H1 (cell line): ENCODE measurements at regions not wholly inside any gene's neighbourhood (a gene's known extent, or its start where the extent isn't known, plus 50 kb on each side); places are given as distances from the start of the nearest gene placed in this dataset.
A peak's percentile ranks its signal among the peaks of the same experiment; 100 is the strongest.

Source experiments
- CTCF ChIA-PET: fragments of 300-600 bp; sonication (Branson Sonifier 250); formaldehyde crosslinking; loops from one replicate; lab custom pipeline; 2021; ENCODE audit not compliant: partially characterized antibody; lab: Charles Lee
- POLR2A ChIA-PET: fragments of 300-600 bp; sonication (Branson Sonifier 250); formaldehyde crosslinking; loops from one replicate; lab custom pipeline; 2021; ENCODE audit warnings: inconsistent platforms; ENCODE audit not compliant: partially characterized antibody; lab: Charles Lee
- DNase-seq, 2 experiments: peaks; one replicate each; pipeline versions ENCODE4 v3.0.0 to v3.0.0-alpha.2; 2010 to 2022; ENCODE audit warnings: low spot score in 2 of 2, low read depth in 1 of 2, mixed read lengths in 1 of 2
- FAIRE-seq: peaks from 2 replicates; lab custom pipeline; 2011; peaks lifted over from hg19 to GRCh38; lab: Jason Lieb, UNC
- H2AFZ ChIP-seq: 2 replicates; pipeline ENCODE4 v1.8.1; 2012; ENCODE audit warnings: low read length, inconsistent platforms
- H2AK5ac ChIP-seq: 2 replicates; pipeline ENCODE4 v1.6.1; 2013; ENCODE audit warnings: low read depth, low read length
- H2BK120ac ChIP-seq: replicated peaks from 2 replicates; pipeline ENCODE3; 2013; ENCODE audit warnings: low read depth, low read length, inconsistent platforms
- H2BK12ac ChIP-seq: 2 replicates; pipeline ENCODE4 v1.6.1; 2013; ENCODE audit warnings: low read depth, low read length
- H2BK15ac ChIP-seq: 2 replicates; pipeline ENCODE4 v1.6.1; 2013; ENCODE audit warnings: low read length
- H2BK20ac ChIP-seq: 2 replicates; pipeline ENCODE4 v1.6.1; 2013; ENCODE audit warnings: low read length
- H2BK5ac ChIP-seq: 2 replicates; pipeline ENCODE4 v1.6.1; 2013; ENCODE audit warnings: low read depth, low read length
- H3K14ac ChIP-seq: 2 replicates; pipeline ENCODE4 v1.6.1; 2013; ENCODE audit warnings: inconsistent platforms; ENCODE audit not compliant: insufficient read length
- H3K18ac ChIP-seq: 2 replicates; pipeline ENCODE4 v1.6.1; 2013; ENCODE audit warnings: low read length; ENCODE audit errors: extremely low read depth
- H3K23ac ChIP-seq: 2 replicates; pipeline ENCODE4 v1.6.1; 2013; ENCODE audit warnings: inconsistent platforms; ENCODE audit not compliant: insufficient read length
- H3K23me2 ChIP-seq: 2 replicates; pipeline ENCODE4 v1.6.1; 2013; ENCODE audit warnings: low read depth, low read length
- H3K27ac ChIP-seq: 2 replicates; pipeline ENCODE4 v1.6.1; 2011; ENCODE audit warnings: low read depth, low read length, inconsistent platforms
- H3K27me3 ChIP-seq, 4 experiments: replicated peaks in 1 of 4; 1 replicate in 1 of 4; 2 replicates in 3 of 4; pipeline versions ENCODE4 v1.6.1 to v1.8.1; 2011 to 2013; ENCODE audit warnings: low read length in 3 of 4, mild to moderate bottlenecking in 3 of 4, inconsistent platforms in 2 of 4, mixed read lengths in 2 of 4, moderate library complexity in 1 of 4; ENCODE audit not compliant: control insufficient read depth in 3 of 4, insufficient read depth in 3 of 4; ENCODE audit errors: extremely low read depth in 1 of 4
- H3K36me3 ChIP-seq, 4 experiments: 2 replicates each; pipeline versions ENCODE4 v1.6.1 to v1.8.1; 2011 to 2013; ENCODE audit warnings: mild to moderate bottlenecking in 4 of 4, low read length in 3 of 4, moderate library complexity in 2 of 4, control low read depth in 1 of 4, inconsistent platforms in 1 of 4; ENCODE audit not compliant: insufficient read depth in 4 of 4, control insufficient read depth in 2 of 4
- H3K4ac ChIP-seq: replicated peaks from 2 replicates; pipeline ENCODE3; 2013; ENCODE audit warnings: low read length, low read depth, mixed read lengths, inconsistent platforms; ENCODE audit not compliant: insufficient read length
- H3K4me1 ChIP-seq, 4 experiments: replicated peaks in 1 of 4; 1 replicate in 1 of 4; 2 replicates in 3 of 4; pipeline versions ENCODE4 v1.6.1 to v1.8.1; 2011 to 2013; ENCODE audit warnings: low read length in 3 of 4, inconsistent platforms in 2 of 4, mixed read lengths in 1 of 4; ENCODE audit not compliant: insufficient read depth in 4 of 4, control insufficient read depth in 3 of 4
- H3K4me2 ChIP-seq, 2 experiments: 2 replicates each; pipeline versions ENCODE4 v1.6.1 to v1.8.1; 2011 to 2013; ENCODE audit warnings: low read depth in 2 of 2, low read length in 2 of 2, control low read depth in 1 of 2, inconsistent platforms in 1 of 2, mild to moderate bottlenecking in 1 of 2; ENCODE audit not compliant: insufficient read depth in 1 of 2
- H3K4me3 ChIP-seq, 4 experiments: fragments of 200-600, 300-600 bp in 1 of 4; sonication (generic), shearing (Covaris generic), sonication (Bioruptor Twin) in 1 of 4; 2 replicates each; pipeline versions ENCODE4 v1.5.1 to v1.8.1; 2011 to 2016; ENCODE audit warnings: low read length in 4 of 4, low read depth in 3 of 4, control low read depth in 2 of 4, inconsistent platforms in 2 of 4, mild to moderate bottlenecking in 2 of 4, mixed read lengths in 1 of 4, moderate library complexity in 1 of 4; ENCODE audit not compliant: insufficient read depth in 2 of 4; ENCODE audit errors: extremely low read depth in 1 of 4
- H3K56ac ChIP-seq: replicated peaks from 2 replicates; pipeline ENCODE3; 2013; ENCODE audit warnings: low read depth, mild to moderate bottlenecking, mixed read lengths, low read length, inconsistent platforms; ENCODE audit not compliant: insufficient read length
- H3K79me1 ChIP-seq: 2 replicates; pipeline ENCODE4 v1.6.1; 2013; ENCODE audit warnings: low read depth, low read length, control low read depth
- H3K79me2 ChIP-seq, 2 experiments: 2 replicates each; pipeline versions ENCODE4 v1.6.1 to v1.8.1; 2012 to 2013; ENCODE audit warnings: low read length in 2 of 2, mild to moderate bottlenecking in 2 of 2, inconsistent platforms in 1 of 2; ENCODE audit not compliant: insufficient read depth in 2 of 2, control insufficient read depth in 1 of 2
- H3K9ac ChIP-seq, 4 experiments: replicated peaks in 1 of 4; 1 replicate in 1 of 4; 2 replicates in 3 of 4; pipeline versions ENCODE4 v1.6.1 to v1.8.1; 2011 to 2013; ENCODE audit warnings: low read depth in 3 of 4, low read length in 3 of 4, control low read depth in 2 of 4, mild to moderate bottlenecking in 2 of 4, moderate library complexity in 2 of 4, inconsistent platforms in 1 of 4; ENCODE audit errors: extremely low read depth in 1 of 4
- H3K9me3 ChIP-seq, 2 experiments: 2 replicates each; pipeline versions ENCODE4 v1.6.1 to v1.8.1; 2012 to 2013; ENCODE audit warnings: mild to moderate bottlenecking in 2 of 2, moderate library complexity in 2 of 2, control low read depth in 1 of 2, inconsistent platforms in 1 of 2, low read depth in 1 of 2, low read length in 1 of 2, mixed read lengths in 1 of 2; ENCODE audit not compliant: insufficient read depth in 2 of 2
- H4K20me1 ChIP-seq, 2 experiments: replicated peaks in 1 of 2; 2 replicates each; pipeline versions ENCODE3 to v1.8.1; 2011 to 2013; ENCODE audit warnings: inconsistent platforms in 2 of 2, low read length in 2 of 2, mild to moderate bottlenecking in 1 of 2; ENCODE audit not compliant: insufficient read depth in 2 of 2, control insufficient read depth in 1 of 2
- H4K5ac ChIP-seq: 2 replicates; pipeline ENCODE4 v1.6.1; 2013; ENCODE audit warnings: low read length, low read depth, mixed read lengths, inconsistent platforms; ENCODE audit not compliant: insufficient read length
- H4K8ac ChIP-seq: 2 replicates; pipeline ENCODE4 v1.8.0; 2013; ENCODE audit warnings: mild to moderate bottlenecking, moderate library complexity, low read length, inconsistent platforms; ENCODE audit not compliant: insufficient read depth; ENCODE audit errors: extremely low read depth
- H4K91ac ChIP-seq: replicated peaks from 2 replicates; pipeline ENCODE3; 2013; ENCODE audit warnings: low read length, mixed read lengths, inconsistent platforms; ENCODE audit not compliant: insufficient read length
- EZH2 ChIP-seq: fragments of 200-600 bp; sonication (generic); IDR thresholded peaks from 2 replicates; pipeline ENCODE4 v1.7.1; 2012; ENCODE audit warnings: low read depth, mild to moderate bottlenecking, moderate library complexity, low read length, inconsistent platforms; ENCODE audit not compliant: severe bottlenecking
- FOSL1 ChIP-seq: IDR thresholded peaks from 2 replicates; pipeline ENCODE4 v1.6.1; 2011; ENCODE audit warnings: mild to moderate bottlenecking, low read depth, low read length, moderate library complexity; ENCODE audit not compliant: insufficient read depth
- MAFK ChIP-seq: IDR thresholded peaks from 2 replicates; pipeline ENCODE4 v1.6.1; 2012; ENCODE audit warnings: low read depth, mild to moderate bottlenecking, improper control_type of control experiment, low read length
- RAD21 ChIP-seq, 2 experiments: IDR thresholded peaks in 1 of 2; conservative IDR thresholded peaks in 1 of 2; 2 replicates each; pipeline ENCODE4 v1.6.1; 2011; ENCODE audit warnings: low read depth in 2 of 2, low read length in 2 of 2, improper control_type of control experiment in 1 of 2, inconsistent platforms in 1 of 2, mild to moderate bottlenecking in 1 of 2, moderate library complexity in 1 of 2
- WGBS, 2 experiments: shearing (Covaris generic) in 1 of 2; methylation state at CpG; one replicate each; pipeline versions ENCODE4 v1.1.6 to v1.1.7; 2013 to 2015; ENCODE audit warnings: low lambda C conversion rate in 2 of 2, mixed read lengths in 2 of 2, inconsistent platforms in 1 of 2, low coverage in 1 of 2, missing lambda C conversion rate in 1 of 2; ENCODE audit not compliant: insufficient replicate concordance in 2 of 2, insufficient coverage in 1 of 2, insufficient read length in 1 of 2; ENCODE audit errors: extremely low coverage in 1 of 2, missing lambda C conversion rate in 1 of 2; 5-methylcytosine and 5-hydroxymethylcytosine counted together
- TF ChIP-seq, protein P1 (sequence below): IDR thresholded peaks from 2 replicates; pipeline ENCODE4 v1.6.1; 2011; ENCODE audit warnings: low read depth, mild to moderate bottlenecking, low read length; ENCODE audit not compliant: insufficient read depth
- TF ChIP-seq, protein P2 (sequence below): IDR thresholded peaks from 2 replicates; pipeline ENCODE4 v1.6.1; 2012; ENCODE audit warnings: low read length, inconsistent platforms
- TF ChIP-seq, protein P3 (sequence below): IDR thresholded peaks from 2 replicates; pipeline ENCODE4 v1.6.1; 2012; ENCODE audit warnings: inconsistent platforms

DNA sequence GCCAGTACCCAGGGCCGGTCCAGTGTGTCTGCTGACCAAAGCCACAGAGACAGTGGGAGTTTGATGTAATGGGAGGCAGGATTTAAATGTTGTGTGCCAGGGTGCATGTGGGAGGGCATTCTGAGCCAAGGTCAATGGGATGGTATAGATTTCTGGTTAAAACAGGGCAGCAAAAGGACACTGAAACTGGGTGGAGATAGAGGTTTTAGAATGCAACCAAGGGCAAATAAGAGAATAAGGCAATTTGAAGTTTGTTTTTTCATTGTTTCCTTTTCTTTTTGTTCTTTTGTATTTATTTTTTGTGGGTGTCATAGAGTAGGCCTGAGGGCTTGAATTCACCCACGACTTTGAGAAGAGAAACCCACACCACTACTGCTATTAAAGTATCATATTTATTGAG lies 65.5 kb upstream of the CLINT1 start:
- Histone ChIP-seq H2AFZ (no peak overlapping the region), H2BK12ac (no peak overlapping the region), H4K5ac (no peak overlapping the region), H3K79me2 (no peaks in the 10 kb centered on the region), H3K14ac (no peak overlapping the region), H3K79me1 (no peaks in the 10 kb centered on the region), H2BK5ac (no peak overlapping the region), H3K23me2 (no peaks in the 10 kb centered on the region), H3K4me1 (peaks cover 5 to 20% (median 12%) of the 10 kb centered on the region in 4 experiments), H4K20me1 (no peaks in the 10 kb centered on the region), H4K91ac (peak overlapping the region; percentile 48), H3K27ac (no peak overlapping the region), H3K9me3 (no peaks in the 10 kb centered on the region), H4K8ac (no peak overlapping the region), H3K4me3 (no peak overlapping the region), H3K23ac (no peak overlapping the region), H3K4me2 (no peak overlapping the region), H3K18ac (no peak overlapping the region), H3K9ac (no peak overlapping the region), H3K4ac (no peak overlapping the region), H3K27me3 (no peaks in the 10 kb centered on the region), H2AK5ac (no peak overlapping the region), H2BK120ac (no peak overlapping the region), H2BK20ac (no peak overlapping the region), H2BK15ac (no peak overlapping the region), H3K36me3 (no peaks in the 10 kb centered on the region), H3K56ac (no peak overlapping the region)
- CTCF ChIA-PET, result interaction anchor here (0.8 to 2.7 kb wide), 7 partner anchors 8 to 155 kb away, joined by 3 to 12 read pairs (median 3); no protein-coding TSS in a partner anchor
- FAIRE-seq (no peak), DNase-seq (no peak)
- 82% methylated on average over 2 of the region's 2 CpGs; no CpG with 5 or more reads in 1 of the 2 experiments for WGBS, 2 experiments
- TF ChIP-seq MAFK, result no peak
- TF ChIP-seq, protein P1, sequence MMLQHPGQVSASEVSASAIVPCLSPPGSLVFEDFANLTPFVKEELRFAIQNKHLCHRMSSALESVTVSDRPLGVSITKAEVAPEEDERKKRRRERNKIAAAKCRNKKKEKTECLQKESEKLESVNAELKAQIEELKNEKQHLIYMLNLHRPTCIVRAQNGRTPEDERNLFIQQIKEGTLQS, result no peak
- no peak for TF ChIP-seq RAD21 (IDR thresholded peaks at IDR 0.05 in 1 of 2, conservative IDR thresholded peaks at IDR 0.05 in 1 of 2; ENCODE audit: low read depth in 2 of 2, low read length in 2 of 2)
- no peak for TF ChIP-seq EZH2
- TF ChIP-seq, protein P2, sequence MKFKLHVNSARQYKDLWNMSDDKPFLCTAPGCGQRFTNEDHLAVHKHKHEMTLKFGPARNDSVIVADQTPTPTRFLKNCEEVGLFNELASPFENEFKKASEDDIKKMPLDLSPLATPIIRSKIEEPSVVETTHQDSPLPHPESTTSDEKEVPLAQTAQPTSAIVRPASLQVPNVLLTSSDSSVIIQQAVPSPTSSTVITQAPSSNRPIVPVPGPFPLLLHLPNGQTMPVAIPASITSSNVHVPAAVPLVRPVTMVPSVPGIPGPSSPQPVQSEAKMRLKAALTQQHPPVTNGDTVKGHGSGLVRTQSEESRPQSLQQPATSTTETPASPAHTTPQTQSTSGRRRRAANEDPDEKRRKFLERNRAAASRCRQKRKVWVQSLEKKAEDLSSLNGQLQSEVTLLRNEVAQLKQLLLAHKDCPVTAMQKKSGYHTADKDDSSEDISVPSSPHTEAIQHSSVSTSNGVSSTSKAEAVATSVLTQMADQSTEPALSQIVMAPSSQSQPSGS, result no peak
- TF ChIP-seq, protein P3, sequence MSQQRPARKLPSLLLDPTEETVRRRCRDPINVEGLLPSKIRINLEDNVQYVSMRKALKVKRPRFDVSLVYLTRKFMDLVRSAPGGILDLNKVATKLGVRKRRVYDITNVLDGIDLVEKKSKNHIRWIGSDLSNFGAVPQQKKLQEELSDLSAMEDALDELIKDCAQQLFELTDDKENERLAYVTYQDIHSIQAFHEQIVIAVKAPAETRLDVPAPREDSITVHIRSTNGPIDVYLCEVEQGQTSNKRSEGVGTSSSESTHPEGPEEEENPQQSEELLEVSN, result no peak
- TF ChIP-seq FOSL1, result no peak
- POLR2A ChIA-PET, result no interaction called here
